ENCODE measurements at regions not wholly inside any gene's neighbourhood (a gene's known extent, or its start where the extent isn't known, plus 50 kb on each side); places are given as distances from the start of the nearest gene placed in this dataset.

DNA sequence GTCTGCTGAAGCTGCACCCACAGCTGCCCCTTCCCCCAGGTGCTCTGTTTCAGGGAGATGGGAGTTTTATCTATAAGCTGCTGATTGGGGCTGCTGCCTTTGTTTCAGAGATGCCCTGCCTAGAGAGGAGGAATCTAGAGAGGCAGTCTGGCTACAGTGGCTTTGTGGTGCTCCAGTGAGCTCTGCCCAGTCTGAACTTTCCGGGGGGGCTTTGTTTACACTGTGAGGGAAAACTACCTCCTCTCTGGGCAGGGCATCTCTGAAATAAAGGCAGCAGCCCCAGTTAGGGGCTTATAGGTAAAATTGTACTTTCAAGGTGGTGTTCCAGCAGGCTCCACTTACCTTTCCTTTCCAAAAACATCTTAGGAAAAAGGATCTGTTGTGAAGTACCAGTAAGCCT, 242.2 kb downstream of the SPRY1 start:
- TF ChIP-seq, protein P1, sequence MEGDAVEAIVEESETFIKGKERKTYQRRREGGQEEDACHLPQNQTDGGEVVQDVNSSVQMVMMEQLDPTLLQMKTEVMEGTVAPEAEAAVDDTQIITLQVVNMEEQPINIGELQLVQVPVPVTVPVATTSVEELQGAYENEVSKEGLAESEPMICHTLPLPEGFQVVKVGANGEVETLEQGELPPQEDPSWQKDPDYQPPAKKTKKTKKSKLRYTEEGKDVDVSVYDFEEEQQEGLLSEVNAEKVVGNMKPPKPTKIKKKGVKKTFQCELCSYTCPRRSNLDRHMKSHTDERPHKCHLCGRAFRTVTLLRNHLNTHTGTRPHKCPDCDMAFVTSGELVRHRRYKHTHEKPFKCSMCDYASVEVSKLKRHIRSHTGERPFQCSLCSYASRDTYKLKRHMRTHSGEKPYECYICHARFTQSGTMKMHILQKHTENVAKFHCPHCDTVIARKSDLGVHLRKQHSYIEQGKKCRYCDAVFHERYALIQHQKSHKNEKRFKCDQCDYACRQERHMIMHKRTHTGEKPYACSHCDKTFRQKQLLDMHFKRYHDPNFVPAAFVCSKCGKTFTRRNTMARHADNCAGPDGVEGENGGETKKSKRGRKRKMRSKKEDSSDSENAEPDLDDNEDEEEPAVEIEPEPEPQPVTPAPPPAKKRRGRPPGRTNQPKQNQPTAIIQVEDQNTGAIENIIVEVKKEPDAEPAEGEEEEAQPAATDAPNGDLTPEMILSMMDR (conservative IDR thresholded peaks at IDR 0.05 in 1 of 2, IDR thresholded peaks at IDR 0.05 in 1 of 2; ENCODE audit: extremely low read depth in 1 of 2, insufficient read depth in 1 of 2, low read depth in 1 of 2, low read length in 2 of 2): no peak
- TF ChIP-seq EZH2 (IDR thresholded peaks at IDR 0.05; ENCODE audit: borderline replicate concordance, low read length): no peak
